K562 (cell line): ENCODE measurements at regions not wholly inside any gene's neighbourhood (a gene's known extent, or its start where the extent isn't known, plus 50 kb on each side); places are given as distances from the start of the nearest gene placed in this dataset.

Source experiments
- ATAC-seq: fragments of 200-7000 bp; cut with Tn5 transposase; 3 replicates; pipeline ENCODE4 v1.9.1; 2020; ENCODE audit warnings: moderate library complexity
- BruUV-seq: library from RNA; stranded (reverse); fragments of 400-500 nt; replicated peaks from 2 replicates; lab custom pipeline; 2021; lab: Mats Ljungman, UMichigan
- CTCF ChIA-PET: fragments of 300-600 bp; formaldehyde crosslinking; extraction: SDS; loops from one replicate; lab custom pipeline; 2021; ENCODE audit warnings: low intra/inter-chr PET ratio; lab: Yijun Ruan, JAX
- POLR2A ChIA-PET: fragments of 300-600, 350-650 bp; sonication (Branson Sonifier 250); formaldehyde crosslinking; extraction: SDS; loops from one replicate; lab custom pipeline; 2021; ENCODE audit warnings: antibody characterized with exemption, inconsistent platforms; lab: Yijun Ruan, JAX
- DNase-seq, 4 experiments: peaks; one replicate each; pipeline versions ENCODE4 v3.0.0 to v3.0.0-alpha.2; 2011 to 2018; ENCODE audit warnings: low spot score in 3 of 4, mixed read lengths in 3 of 4; ENCODE audit errors: extremely low read depth in 1 of 4
- FAIRE-seq: peaks from 2 replicates; lab custom pipeline; 2011; peaks lifted over from hg19 to GRCh38; lab: Jason Lieb, UNC
- H2AFZ ChIP-seq: 2 replicates; pipeline ENCODE4 v1.6.0; 2011; ENCODE audit warnings: low read depth, low read length, control low read depth, inconsistent platforms
- H3K27ac ChIP-seq: fragments of 200-600 bp; 3 replicates; pipeline ENCODE4 v1.8.0; 2011; ENCODE audit warnings: low read depth, mild to moderate bottlenecking, control low read depth, inconsistent platforms, low read length, moderate library complexity, mixed read lengths; ENCODE audit errors: extremely low read depth
- H3K27me3 ChIP-seq, 2 experiments: fragments of 300-600 bp in 1 of 2; 2 replicates in 1 of 2; 3 replicates in 1 of 2; pipeline versions ENCODE4 v1.6.0 to v1.8.0; 2011; ENCODE audit warnings: inconsistent platforms in 2 of 2, low read length in 2 of 2, mild to moderate bottlenecking in 1 of 2, mixed read lengths in 1 of 2, moderate library complexity in 1 of 2; ENCODE audit not compliant: control insufficient read depth in 2 of 2, insufficient read depth in 2 of 2
- H3K36me3 ChIP-seq: fragments of 300-600 bp; 3 replicates; pipeline ENCODE4 v1.8.0; 2011; ENCODE audit warnings: mild to moderate bottlenecking, low read length, inconsistent platforms; ENCODE audit not compliant: control insufficient read depth, insufficient read depth
- H3K4me1 ChIP-seq, 2 experiments: fragments of 200-600 bp in 1 of 2; replicated peaks in 1 of 2; 2 replicates in 1 of 2; 3 replicates in 1 of 2; pipeline versions ENCODE4 v1.5.1 to v1.8.0; 2011; ENCODE audit warnings: inconsistent platforms in 2 of 2, low read length in 2 of 2, mild to moderate bottlenecking in 1 of 2, mixed read lengths in 1 of 2, moderate library complexity in 1 of 2; ENCODE audit not compliant: control insufficient read depth in 2 of 2, insufficient read depth in 2 of 2
- H3K4me2 ChIP-seq: 2 replicates; pipeline ENCODE4 v1.6.1; 2011; ENCODE audit warnings: low read length, control low read depth, inconsistent platforms, mixed read lengths; ENCODE audit not compliant: insufficient read depth
- H3K4me3 ChIP-seq: fragments of 200-600 bp; sonication (generic), shearing (Covaris generic); 2 replicates; pipeline ENCODE4 v1.5.1; 2016; ENCODE audit warnings: control low read depth, inconsistent platforms
- H3K79me2 ChIP-seq: fragments of 200-600 bp; 3 replicates; pipeline ENCODE4 v1.8.0; 2011; ENCODE audit warnings: low read length, inconsistent platforms; ENCODE audit not compliant: control insufficient read depth, insufficient read depth
- H3K9ac ChIP-seq, 2 experiments: 2 replicates each; pipeline versions ENCODE4 v1.6.0 to v1.6.1; 2011; ENCODE audit warnings: low read depth in 2 of 2, low read length in 2 of 2, control low read depth in 1 of 2, inconsistent platforms in 1 of 2, mild to moderate bottlenecking in 1 of 2, mixed read lengths in 1 of 2; ENCODE audit not compliant: insufficient read depth in 1 of 2
- H3K9me1 ChIP-seq: one replicate; pipeline ENCODE4 v1.6.0; 2011; ENCODE audit warnings: inconsistent platforms, mild to moderate bottlenecking, low read length, moderate library complexity; ENCODE audit not compliant: control insufficient read depth, insufficient read depth
- H3K9me3 ChIP-seq: replicated peaks from 2 replicates; pipeline ENCODE4 v1.5.1; 2011; ENCODE audit warnings: low read depth, low read length, inconsistent platforms; ENCODE audit not compliant: control insufficient read depth, insufficient read depth
- H4K20me1 ChIP-seq: replicated peaks from 2 replicates; pipeline ENCODE4 v1.6.1; 2011; ENCODE audit warnings: low read length, inconsistent platforms, mixed read lengths; ENCODE audit not compliant: control insufficient read depth, insufficient read depth
- CBFA2T2 ChIP-seq: fragments of 450-650 bp; conservative IDR thresholded peaks from 2 replicates; pipeline ENCODE4 v1.6.1; 2017; ENCODE audit warnings: mild to moderate bottlenecking
- HDAC8 ChIP-seq: fragments of 450-650 bp; IDR thresholded peaks from 2 replicates; pipeline ENCODE4 v1.6.1; 2016; ENCODE audit warnings: mild to moderate bottlenecking, missing genetic modification characterization, moderate library complexity, missing compliant biosample characterization
- KLF6 ChIP-seq: fragments of 250-450 bp; sonication (Bioruptor Pico); IDR thresholded peaks from 2 replicates; pipeline ENCODE4 v1.4.0; 2020; ENCODE audit warnings: mild to moderate bottlenecking, moderate library complexity, borderline replicate concordance
- MCM5 ChIP-seq: fragments of 450-650 bp; IDR thresholded peaks from 2 replicates; pipeline ENCODE4 v1.6.1; 2016; ENCODE audit warnings: low read depth
- ZNF311 ChIP-seq: fragments of 250-450 bp; sonication (Bioruptor Pico); IDR thresholded peaks from 2 replicates; pipeline ENCODE4 v1.4.0; 2020; ENCODE audit warnings: mild to moderate bottlenecking, moderate library complexity
- WGBS: fragments of 100-300 bp; shearing (Covaris generic); methylation state at CpG from one replicate; pipeline ENCODE4 v1.1.6; 2016; ENCODE audit warnings: low coverage, mixed read lengths; ENCODE audit not compliant: insufficient coverage; ENCODE audit errors: missing lambda C conversion rate; 5-methylcytosine and 5-hydroxymethylcytosine counted together
- in situ Hi-C: fragments of 300-500 bp; cut with MboI; formaldehyde crosslinking; loops from 4 replicates; pipeline ENCODE4 v1.15.0; 2018; ENCODE audit warnings: inconsistent platforms, mixed read lengths
- intact Hi-C: fragments of 100-400 bp; cut with micrococcal nuclease; formaldehyde crosslinking; loops from 2 replicates; pipeline ENCODE4 v1.14.2; 2022
- TF ChIP-seq, protein P1 (sequence below): fragments of 250-450 bp; sonication (Bioruptor Pico); IDR thresholded peaks from 2 replicates; pipeline ENCODE4 v1.8.0; 2022; ENCODE audit warnings: inconsistent platforms

DNA sequence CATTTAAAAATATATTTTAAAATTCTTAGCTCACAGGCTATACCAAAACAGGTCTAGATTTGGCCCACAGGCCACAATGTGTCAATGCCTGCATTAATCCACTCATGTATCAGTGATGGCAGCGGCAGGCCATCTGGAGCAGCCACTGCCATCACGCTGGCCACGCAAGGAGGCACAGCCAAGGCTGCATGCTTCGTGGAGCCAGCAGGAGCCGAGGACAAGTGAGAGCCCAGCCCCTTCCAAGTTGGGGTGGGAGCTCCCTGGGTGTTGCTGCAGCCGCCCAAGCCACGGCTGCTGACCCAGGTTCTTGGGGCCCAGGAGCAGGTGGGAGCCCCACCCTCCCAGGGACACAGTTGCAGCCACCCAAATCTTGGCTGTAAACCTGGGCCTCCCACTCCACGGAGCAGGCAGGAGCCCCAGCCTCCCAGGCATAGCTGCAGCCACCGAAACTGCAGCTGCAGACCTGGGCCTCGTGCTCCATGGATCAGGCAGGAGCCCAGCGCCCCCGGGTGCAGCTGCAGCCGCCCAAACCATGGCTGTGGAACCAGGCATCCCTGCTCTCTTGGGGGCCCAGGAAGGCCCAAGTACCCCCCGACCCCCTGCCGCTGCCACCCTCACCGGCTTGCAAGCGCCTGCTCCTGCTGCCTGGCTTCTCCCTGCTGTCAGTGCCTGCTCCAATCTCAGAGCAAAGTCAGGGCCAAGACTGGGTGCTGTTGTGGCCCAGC is 87.3 kb upstream of the CACUL1 start:
- H3K27me3 ChIP-seq, result peaks cover 0 to 6% of the 10 kb centered on the region in 2 experiments; a peak in 2 of 5 replicates
- no peak overlapping the region for H3K4me3 ChIP-seq
- H3K9ac ChIP-seq, result no peak overlapping the region
- CTCF ChIA-PET, result no interaction called here
- 2% methylated on average over 15 of the region's 17 CpGs for WGBS
- TF ChIP-seq CBFA2T2 (no peak), HDAC8 (tag) (no peak), KLF6 (no peak), ZNF311 (no peak), MCM5 (no peak)
- TF ChIP-seq, protein P1, sequence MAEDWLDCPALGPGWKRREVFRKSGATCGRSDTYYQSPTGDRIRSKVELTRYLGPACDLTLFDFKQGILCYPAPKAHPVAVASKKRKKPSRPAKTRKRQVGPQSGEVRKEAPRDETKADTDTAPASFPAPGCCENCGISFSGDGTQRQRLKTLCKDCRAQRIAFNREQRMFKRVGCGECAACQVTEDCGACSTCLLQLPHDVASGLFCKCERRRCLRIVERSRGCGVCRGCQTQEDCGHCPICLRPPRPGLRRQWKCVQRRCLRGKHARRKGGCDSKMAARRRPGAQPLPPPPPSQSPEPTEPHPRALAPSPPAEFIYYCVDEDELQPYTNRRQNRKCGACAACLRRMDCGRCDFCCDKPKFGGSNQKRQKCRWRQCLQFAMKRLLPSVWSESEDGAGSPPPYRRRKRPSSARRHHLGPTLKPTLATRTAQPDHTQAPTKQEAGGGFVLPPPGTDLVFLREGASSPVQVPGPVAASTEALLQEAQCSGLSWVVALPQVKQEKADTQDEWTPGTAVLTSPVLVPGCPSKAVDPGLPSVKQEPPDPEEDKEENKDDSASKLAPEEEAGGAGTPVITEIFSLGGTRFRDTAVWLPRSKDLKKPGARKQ, result no peak
- TF ChIP-seq, all 486 proteins: peak for 0
- ATAC-seq (no peak), FAIRE-seq (no peak), DNase-seq (no peak)
- no peaks in the 10 kb centered on the region for H3K9me1 ChIP-seq
- no peaks in the 10 kb centered on the region for H3K36me3 ChIP-seq
- H3K4me2 ChIP-seq, result no peak overlapping the region
- no peaks in the 10 kb centered on the region for H3K4me1 ChIP-seq
- no peak overlapping the region for H2AFZ ChIP-seq
- H4K20me1 ChIP-seq, result no peaks in the 10 kb centered on the region
- in situ Hi-C loops, result no loop called here
- H3K9me3 ChIP-seq, result no peaks in the 10 kb centered on the region
- H3K79me2 ChIP-seq, result no peaks in the 10 kb centered on the region
- no peak overlapping the region for H3K27ac ChIP-seq
- no TSS peak for BruUV-seq
- POLR2A ChIA-PET, result no interaction called here
- intact Hi-C loops, result no loop called here
